ENCODE measurements at regions not wholly inside any gene's neighbourhood (a gene's known extent, or its start where the extent isn't known, plus 50 kb on each side); places are given as distances from the start of the nearest gene placed in this dataset.
"Not testable (repeated sequence)": the region's sequence is repeated elsewhere in the genome, so short reads cannot be mapped to it uniquely, and the experiment has no call there.

- TF ChIP-seq, protein P1, sequence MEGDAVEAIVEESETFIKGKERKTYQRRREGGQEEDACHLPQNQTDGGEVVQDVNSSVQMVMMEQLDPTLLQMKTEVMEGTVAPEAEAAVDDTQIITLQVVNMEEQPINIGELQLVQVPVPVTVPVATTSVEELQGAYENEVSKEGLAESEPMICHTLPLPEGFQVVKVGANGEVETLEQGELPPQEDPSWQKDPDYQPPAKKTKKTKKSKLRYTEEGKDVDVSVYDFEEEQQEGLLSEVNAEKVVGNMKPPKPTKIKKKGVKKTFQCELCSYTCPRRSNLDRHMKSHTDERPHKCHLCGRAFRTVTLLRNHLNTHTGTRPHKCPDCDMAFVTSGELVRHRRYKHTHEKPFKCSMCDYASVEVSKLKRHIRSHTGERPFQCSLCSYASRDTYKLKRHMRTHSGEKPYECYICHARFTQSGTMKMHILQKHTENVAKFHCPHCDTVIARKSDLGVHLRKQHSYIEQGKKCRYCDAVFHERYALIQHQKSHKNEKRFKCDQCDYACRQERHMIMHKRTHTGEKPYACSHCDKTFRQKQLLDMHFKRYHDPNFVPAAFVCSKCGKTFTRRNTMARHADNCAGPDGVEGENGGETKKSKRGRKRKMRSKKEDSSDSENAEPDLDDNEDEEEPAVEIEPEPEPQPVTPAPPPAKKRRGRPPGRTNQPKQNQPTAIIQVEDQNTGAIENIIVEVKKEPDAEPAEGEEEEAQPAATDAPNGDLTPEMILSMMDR (IDR thresholded peaks at IDR 0.05), result not testable (repeated sequence)
- not testable (repeated sequence) for TF ChIP-seq POLR2AphosphoS5, POLR2A (IDR thresholded peaks at IDR 0.05)
These were observed 176.4 kb downstream of the NPIPB11 start for GRCh38 chr16:29230006-29230668.
